ENCODE measurements at regions not wholly inside any gene's neighbourhood (a gene's known extent, or its start where the extent isn't known, plus 50 kb on each side); places are given as distances from the start of the nearest gene placed in this dataset.

GRCh38 chr10:117635826-117636225 lies 93.3 kb downstream of the EMX2 start:
- TF ChIP-seq CTCF (IDR thresholded peaks at IDR 0.05) (no peak), POLR2A (IDR thresholded peaks at IDR 0.05) (no peak), EP300 (IDR thresholded peaks at IDR 0.05) (no peak)
